ENCODE measurements at regions not wholly inside any gene's neighbourhood (a gene's known extent, or its start where the extent isn't known, plus 50 kb on each side); places are given as distances from the start of the nearest gene placed in this dataset.

- no peak for DNase-seq (ENCODE audit: low read depth in 2 of 2)
Measured at GRCh38 chr22:47293368-47294221, 531.1 kb downstream of the TBC1D22A start.

- no peak for DNase-seq (ENCODE audit: low read depth in 2 of 2)
Measured at GRCh38 chr22:47292546-47293320, 530.3 kb downstream of the TBC1D22A start.

GRCh38 chr22:47291565-47292495 is 529.4 kb downstream of the TBC1D22A start:
- DNase-seq (ENCODE audit: low read depth in 2 of 2) = no peak

GRCh38 chr22:47290706-47291430 is 528.4 kb downstream of the TBC1D22A start:
- DNase-seq (ENCODE audit: low read depth in 2 of 2) = no peak

DNA sequence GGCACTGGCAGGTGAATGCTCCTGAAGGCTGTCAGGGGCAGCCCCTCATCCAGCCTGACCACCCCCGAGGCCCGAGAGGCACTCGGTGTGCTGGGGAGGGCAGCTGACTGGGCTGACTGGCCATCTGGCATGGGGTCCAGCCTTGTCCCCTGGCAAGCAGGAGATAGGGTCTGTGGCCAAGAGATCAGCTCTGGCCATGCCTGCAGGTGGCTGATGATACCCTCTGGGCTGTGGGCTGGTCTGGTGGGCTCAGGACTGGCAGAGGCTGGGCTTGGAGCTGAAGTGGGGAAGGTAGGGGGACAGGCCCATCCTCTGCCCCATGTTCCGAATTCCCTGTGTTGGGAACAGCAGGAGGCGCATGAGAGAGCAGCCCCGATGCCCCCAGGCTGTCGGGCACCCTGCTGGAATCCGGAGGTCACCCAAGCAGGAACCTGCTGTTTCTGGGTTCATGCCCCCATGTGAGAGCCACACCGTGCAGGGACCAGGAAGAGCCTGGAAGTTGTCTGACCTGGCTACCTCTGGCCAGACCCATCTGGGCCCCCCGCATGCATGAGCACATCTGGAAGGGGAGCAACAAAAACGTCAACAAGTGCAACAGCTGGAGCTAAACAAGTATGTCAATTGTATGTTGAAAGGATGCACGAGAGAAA is 527.0 kb downstream of the TBC1D22A start:
- no peak for DNase-seq (ENCODE audit: low read depth in 2 of 2)

DNA sequence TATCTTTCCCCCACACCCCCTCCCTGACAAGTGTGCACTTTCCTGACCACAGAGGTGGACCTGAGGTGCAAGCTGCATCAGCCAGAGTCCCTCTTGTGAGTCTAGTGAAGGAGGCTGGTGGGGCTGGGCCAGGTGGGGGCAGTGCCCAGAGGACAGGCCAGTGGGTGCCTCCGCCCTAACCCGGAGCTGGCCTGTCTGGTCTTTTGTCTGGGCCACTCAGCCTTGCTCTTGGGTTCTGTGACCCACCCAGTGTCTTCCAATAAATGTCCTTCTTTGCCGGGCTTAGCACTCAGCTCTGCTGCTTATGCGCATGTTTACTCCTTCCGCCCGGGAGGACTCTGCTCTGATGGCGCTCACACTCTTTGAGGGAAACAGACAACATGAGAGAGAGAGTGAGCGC is 526.2 kb downstream of the TBC1D22A start:
- no peak for DNase-seq (ENCODE audit: low read depth in 2 of 2)

GRCh38 chr22:47287516-47287915 is 525.1 kb downstream of the TBC1D22A start:
- no peak for DNase-seq (ENCODE audit: low read depth in 2 of 2)

- no peak for DNase-seq (ENCODE audit: low read depth in 2 of 2)
Measured at GRCh38 chr22:47286590-47286989, 524.1 kb downstream of the TBC1D22A start.

- no peak for DNase-seq (ENCODE audit: low read depth in 2 of 2)
Measured at GRCh38 chr22:47285981-47286380, 523.5 kb downstream of the TBC1D22A start.

- DNase-seq (ENCODE audit: low read depth in 2 of 2) = no peak
Measured at GRCh38 chr22:47284822-47285221, 522.4 kb downstream of the TBC1D22A start.

DNA sequence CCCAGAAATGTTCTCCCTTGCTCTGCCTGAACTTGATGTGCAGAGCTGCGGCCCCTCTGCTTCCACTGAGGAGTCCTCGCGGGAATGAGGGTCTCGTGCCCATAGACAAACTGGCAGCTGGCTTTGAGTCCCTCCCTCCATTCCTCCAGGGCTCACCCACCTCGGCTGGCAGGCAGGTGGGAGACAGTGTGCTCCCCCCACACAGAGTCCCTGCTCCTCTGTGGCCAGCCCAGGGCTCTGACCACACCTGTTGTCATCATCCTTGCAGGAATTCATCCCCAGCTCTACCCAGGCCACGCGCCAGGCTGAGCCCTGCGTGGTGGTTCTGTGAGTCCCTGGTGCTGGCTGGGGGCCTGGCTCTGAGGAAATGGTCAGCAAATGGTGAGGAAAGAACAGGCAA is 521.9 kb downstream of the TBC1D22A start:
- DNase-seq (ENCODE audit: low read depth in 2 of 2) = no peak

DNA sequence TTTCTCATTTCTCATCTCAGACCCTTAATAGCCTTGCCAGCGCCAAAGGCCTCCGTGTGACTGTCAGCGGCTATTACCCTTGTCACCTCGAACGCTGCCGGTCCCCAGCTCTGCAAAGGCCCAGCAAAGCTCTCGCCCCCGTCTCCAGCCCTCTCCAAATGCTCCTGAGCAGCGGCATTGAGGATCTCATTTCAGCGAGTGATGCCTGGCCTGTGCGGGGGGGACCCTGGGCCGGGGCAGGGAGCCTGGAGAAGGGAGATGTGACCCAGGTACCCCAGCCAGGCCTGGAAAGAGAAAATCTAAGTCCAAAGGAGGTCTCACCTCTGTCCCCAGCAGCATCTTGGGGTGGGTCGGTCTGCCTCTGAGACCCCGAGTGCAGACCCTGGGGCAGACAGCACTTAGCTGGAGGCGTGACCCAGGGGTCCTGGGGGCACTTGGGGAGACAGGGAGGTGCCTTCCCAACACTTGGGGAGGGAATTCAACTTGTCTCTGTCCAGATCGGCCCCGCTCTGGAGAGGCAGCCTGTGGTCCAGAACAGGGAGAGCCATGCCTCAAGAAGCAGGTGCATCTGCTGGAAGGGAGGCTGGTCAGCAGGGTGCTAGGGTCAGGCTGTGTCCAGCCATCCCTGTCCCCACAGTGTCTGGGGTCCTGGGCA is 521.3 kb downstream of the TBC1D22A start:
- no peak for DNase-seq (ENCODE audit: low read depth in 2 of 2)

DNA sequence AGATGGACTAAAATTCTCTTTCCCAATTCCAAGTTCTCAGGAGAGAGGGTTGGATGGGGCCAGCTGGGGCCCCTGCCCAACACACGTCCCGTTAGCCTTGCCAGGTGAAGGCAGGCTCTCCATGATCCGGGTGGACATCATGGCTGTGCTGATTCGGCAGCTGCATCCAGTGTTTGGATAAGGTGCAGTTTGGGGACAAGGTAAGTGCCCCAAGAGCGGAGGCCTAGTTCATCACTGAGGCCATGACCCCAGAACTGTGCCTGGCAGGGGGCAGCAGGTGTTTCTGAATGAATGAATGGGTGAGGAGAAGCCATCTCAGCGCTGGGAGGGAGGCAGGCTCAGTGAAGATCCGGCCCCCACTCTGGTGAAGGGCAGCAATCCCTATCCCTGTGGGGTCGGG is 520.4 kb downstream of the TBC1D22A start:
- no peak for DNase-seq (ENCODE audit: low read depth in 2 of 2)

- no peak for DNase-seq (ENCODE audit: low read depth in 2 of 2)
Measured at GRCh38 chr22:47282366-47282765, 519.9 kb downstream of the TBC1D22A start.

DNA sequence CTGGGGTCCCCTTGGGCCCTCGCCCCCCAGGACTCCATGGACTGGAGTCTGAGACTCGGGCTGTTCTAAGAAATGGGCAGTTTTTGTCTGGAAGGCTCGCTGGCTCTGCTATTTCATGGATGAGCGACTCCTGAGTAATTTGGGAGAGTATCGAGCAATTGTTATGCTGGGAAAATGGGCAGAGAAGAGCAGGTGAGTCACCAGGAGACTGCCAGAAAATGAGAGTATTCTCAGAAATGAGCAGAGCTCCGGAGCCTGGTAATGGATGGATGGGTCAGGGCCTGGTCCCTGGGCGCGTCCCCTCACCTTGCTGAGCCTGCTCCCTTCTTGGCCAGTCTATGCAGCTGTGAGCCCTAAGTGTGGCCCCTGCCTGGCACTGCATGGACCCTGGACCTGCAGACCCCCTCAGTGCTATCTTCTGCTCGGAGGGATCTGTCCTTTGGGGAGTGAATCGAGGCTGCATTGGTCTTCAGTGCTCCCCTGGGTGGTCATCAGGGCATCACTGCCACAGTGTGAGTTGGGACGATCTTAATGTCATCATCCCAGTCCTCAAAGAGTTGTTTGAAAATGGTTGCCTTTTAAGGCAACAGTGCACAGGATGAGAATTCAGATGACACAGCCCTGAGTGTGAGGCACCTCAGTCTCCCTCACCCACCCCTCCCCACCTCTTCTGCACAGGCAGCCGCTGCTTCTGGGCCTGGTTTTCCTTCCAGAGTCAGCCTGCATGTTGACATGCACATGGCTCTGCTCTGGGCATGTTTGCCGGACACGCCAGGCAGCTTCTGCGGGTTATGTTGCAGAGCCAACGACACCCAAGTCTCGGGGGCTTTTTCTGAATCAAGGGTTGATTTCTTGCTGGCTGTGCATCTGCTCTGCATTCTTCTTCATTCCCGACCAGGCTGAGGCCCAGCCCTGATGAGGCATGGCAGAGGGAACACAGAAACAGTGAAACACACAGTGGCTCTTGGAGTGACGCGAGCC is 519.0 kb downstream of the TBC1D22A start:
- no peak for DNase-seq (ENCODE audit: low read depth in 2 of 2)

DNA sequence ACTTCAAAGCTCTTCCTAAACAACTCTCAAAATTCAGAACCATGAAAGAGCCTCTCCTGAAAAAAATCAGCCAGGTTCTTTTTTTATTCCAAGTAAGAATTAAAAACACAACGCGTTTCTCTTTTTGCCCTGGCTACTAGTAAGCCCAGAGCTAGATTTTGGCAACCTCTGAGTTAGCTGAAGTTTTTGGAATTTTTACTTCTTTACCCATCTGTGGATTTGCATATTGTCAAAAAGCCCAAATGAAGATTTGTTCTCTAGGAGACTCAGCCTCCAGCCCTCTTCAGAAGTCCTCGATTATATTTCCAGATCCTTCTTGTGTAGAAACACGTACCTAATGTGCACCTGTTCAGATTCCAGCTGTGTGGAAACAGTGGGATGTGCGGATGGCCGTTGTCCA is 517.9 kb downstream of the TBC1D22A start:
- DNase-seq (ENCODE audit: low read depth in 2 of 2) = no peak

- DNase-seq (ENCODE audit: low read depth in 2 of 2) = no peak
Measured at GRCh38 chr22:47279746-47280145, 517.3 kb downstream of the TBC1D22A start.

GRCh38 chr22:47279337-47279736 is 516.9 kb downstream of the TBC1D22A start:
- no peak for DNase-seq (ENCODE audit: low read depth in 2 of 2)

DNA sequence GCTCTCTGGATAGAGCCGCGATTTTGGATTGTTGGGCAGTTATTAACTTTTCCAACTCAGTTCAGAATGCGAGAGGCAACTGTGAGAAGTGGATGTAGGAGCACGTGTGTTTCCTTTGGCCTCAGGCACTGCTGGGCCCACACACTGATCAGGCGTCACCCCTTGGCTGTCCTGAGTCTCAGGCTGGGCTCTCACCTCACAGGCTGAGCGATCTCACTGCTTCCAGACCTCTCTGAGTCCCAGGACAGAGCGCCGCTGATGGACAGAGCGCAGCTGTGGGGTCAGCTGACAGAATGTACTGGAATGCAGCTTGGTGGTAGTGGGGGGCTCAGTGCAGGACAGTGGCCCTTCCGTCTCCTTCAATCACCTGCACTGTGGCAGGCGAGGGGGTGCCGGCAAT is 516.2 kb downstream of the TBC1D22A start:
- no peak for DNase-seq (ENCODE audit: low read depth in 2 of 2)
